Activated CD4-positive, alpha-beta T cell treated with anti-CD3 and anti-CD28 coated beads, Interleukin-2, amount 50 U/mL, for 48 hours (primary cell): ENCODE measurements at regions not wholly inside any gene's neighbourhood (a gene's known extent, or its start where the extent isn't known, plus 50 kb on each side); places are given as distances from the start of the nearest gene placed in this dataset.
"Not testable (repeated sequence)": the region's sequence is repeated elsewhere in the genome, so short reads cannot be mapped to it uniquely, and the experiment has no call there.

Source experiments
- DNase-seq, 2 experiments: peaks; one replicate each; pipeline ENCODE4 v3.0.0-alpha.2; 2020

DNA sequence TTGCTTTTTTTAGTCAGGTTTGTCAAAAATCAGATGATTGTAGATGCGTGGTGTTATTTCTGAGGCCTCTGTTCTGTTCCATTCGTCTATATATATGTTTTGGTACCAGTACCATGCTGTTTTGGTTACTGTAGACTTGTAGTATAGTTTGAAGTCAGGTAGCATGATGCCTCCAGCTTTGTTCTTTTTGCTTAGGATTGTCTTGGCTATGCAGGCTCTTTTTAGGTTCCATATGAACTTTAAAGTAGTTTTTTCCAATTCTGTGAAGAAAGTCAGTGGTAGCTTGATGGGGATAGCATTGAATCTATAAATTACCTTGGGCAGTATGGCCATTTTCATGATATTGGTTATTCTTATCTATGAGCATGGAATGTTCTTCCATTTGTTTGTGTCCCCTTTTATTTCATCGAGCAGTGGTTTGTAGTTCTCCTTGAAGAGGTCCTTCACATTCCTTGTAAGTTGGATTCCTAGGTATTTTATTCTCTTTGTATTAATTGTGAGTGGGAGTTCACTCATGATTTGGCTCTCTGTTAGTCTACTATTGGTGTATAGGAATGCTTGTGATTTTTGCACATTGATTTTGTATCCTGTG lies 70.1 kb upstream of the TOP3B start:
- DNase-seq: not testable (repeated sequence)

DNA sequence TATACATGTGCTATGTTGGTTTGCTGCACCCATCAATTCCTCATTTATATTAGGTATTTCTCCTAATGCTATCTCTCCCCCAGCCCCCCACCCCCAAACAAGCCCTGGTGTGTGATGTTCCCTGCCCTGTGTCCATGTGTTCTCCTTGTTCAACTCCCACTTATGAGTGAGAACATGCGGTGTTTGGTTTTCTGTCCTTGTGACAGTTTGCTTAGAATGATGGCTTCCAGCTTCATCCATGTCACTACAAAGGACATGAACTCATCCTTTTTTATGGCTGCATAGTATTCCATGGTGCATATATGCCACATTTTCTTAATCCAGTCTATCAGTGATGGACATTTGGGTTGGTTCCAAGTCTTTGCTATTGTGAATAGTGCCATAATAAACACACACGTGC lies 68.4 kb upstream of the TOP3B start:
- not testable (repeated sequence) for DNase-seq

DNA sequence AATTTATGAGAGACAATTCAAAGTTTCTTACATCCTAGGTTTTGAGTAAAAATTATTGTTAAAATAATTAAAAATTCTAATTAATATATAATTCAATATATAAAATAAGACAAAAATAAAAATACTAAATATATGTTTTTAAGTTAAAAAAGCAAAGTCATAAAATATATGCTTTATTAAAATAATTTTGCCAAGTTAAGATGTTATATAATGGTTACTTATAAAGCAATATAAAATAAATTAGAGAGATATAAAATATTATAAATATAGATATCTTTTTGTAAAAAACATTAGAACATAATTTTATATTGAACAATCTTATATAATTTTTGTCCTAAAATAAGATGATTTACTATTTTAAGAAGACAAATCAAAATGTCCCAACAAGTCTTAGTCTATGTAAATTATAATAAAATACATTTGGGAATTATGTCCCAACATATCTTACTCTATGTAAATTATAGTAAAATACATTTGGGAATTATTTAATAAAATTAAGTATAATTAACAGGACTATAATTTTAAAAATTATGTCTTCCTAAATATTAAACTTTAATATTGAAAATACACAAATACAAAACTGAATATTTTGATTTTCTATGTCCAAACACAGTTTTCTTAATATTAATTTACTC lies 67.7 kb upstream of the TOP3B start:
- DNase-seq: no peak

GRCh38 chr22:22049684-22050083 lies 67.1 kb upstream of the TOP3B start:
- DNase-seq: no peak

- DNase-seq: no peak
These were observed 66.5 kb upstream of the TOP3B start for GRCh38 chr22:22048981-22049531.

- no peak for DNase-seq
These were observed 65.8 kb upstream of the TOP3B start for GRCh38 chr22:22048318-22048942.

DNA sequence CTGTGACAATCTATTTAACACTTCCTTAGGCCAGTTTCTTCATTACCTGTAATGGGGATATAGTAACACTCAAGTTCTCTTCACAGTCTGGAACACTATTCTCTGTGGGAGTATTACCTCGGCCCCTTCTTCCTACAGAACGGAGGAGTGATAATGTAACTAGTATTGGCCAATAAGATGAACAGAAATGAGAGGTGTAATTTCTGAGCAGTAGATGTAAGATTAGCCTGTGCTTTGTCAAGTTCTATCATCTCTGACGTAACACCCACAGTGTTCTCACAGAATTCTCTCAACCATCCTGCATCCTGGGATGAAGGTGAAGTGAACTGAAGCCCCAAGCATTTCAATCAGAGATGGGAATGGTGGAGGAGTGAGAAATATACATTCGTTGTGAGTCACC lies 65.2 kb upstream of the TOP3B start:
- no peak for DNase-seq

DNA sequence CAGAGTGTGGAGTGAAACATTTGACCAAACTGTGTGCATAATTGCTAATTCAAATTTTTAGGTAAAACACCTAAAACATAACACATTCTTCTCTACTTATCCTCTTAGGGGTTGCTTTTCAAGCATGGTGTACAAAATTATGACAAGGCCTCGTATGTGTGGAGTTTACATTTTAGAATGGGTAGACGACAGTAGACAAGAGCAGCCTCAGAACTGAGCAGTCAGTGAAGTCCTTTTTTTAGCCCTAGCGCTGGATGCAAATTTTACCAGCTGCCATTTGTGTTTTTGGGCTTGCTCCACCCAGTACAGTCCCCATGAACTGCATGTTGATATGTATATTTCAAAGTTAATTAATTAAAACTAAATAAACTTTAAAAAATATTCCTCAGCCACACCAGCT lies 64.7 kb upstream of the TOP3B start:
- DNase-seq: no peak

- DNase-seq: no peak
These were observed 63.8 kb upstream of the TOP3B start for GRCh38 chr22:22046370-22046769.

GRCh38 chr22:22045571-22046335 lies 63.2 kb upstream of the TOP3B start:
- DNase-seq: no peak

DNA sequence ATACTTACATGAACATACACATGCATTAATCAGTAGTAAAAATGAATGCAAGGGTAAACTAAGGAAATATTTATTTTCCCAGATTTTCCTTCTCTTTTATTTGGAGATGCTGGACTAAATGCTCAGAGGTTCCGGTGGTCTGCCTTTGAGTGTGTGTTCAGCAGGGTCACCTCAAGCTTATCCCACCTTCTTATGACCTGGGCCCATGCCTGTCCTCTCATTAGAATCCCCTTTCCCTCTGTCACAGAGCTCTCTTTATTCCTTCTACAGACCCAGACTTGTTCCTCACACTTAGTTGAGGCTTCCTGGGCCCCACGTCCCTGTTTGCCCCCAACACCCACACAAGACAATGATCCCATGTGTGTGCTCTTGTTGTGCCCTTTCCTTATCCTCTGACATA lies 61.6 kb upstream of the TOP3B start:
- no peak for DNase-seq

DNA sequence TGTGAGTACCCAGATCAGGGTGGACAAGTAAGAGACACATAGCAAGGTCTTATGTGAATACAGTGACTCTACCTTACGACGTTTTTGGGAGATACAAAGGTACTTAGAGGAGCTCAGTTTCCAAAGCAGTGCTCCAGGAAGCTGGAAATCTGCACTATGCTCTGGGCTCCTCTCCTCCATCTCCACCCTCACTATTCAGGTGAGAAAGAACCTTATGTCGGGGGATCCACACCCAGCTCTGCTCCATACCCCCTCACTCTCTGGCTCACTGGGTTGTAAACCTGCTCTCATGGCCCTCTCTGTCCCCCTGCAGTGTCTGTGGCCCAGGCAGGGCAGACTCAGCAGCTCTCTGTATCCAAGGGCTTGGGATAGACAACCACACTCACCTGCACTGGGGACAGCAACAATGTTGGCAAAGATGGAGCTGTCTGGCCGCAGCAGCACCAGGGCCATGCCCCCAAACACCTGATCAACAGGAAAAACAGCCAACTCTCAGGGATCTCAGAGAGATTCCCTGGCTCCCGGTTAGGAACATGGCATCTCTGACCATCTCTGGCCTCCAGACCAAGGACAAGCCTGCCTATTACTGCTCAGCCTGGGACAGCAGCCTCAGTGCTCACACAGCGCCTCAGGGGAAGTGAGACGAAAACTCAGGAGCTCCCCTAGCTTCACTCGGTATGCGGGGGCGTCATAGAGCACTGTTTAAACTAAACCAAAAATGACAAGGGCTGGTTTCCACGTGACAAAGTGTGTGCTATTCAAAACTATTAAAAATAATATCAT lies 60.9 kb upstream of the TOP3B start:
- DNase-seq: no peak

DNA sequence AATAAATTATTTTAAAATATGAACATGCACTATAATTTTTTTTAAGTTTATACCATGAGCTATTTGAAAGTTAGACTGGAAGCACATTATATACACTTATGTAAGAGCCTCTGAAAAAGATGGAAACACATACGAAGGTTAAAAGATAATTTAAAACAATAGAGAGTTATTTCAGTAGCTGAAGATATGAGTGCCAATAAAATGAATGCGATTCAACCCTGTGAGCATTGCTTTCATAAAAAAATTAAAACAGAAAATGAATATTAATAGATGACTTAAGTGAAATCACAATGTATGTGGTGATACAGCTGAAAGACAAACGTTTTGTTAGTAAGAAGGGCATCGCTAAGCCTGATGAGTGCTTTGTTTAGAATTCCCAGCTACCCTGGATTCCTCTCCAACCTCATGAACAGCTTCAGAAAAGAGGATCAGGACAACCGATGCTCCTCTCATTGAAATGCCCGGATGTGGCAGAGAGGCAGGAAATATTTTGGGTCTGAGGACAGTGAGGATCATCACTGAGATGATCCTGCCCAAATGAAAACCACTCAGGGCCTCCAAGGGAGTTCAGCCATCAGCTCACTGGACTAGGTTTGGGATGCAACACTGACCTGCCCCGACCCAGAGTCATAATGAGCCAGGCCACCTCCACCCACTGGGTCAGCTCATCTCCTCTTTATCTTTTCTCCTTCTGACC lies 60.2 kb upstream of the TOP3B start:
- DNase-seq: no peak

GRCh38 chr22:22042009-22042408 lies 59.4 kb upstream of the TOP3B start:
- no peak for DNase-seq

DNA sequence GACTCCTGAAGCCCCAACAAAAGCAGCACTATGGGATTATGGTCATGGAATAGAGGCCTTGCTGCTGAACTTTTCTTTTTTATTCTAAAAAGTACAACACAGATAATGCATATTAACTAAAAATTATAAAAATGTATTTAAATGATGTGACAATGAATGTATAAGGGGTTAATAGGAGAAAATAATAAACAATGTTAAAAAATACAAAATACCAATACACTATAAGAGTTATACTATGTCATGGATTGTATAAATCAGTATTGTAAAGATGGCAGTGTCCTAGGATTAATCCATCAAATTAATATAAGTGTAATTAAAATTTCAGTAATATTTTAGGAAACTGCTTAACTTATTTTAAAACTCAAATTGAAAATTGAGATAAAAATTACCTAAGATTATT lies 58.3 kb upstream of the TOP3B start:
- no peak for DNase-seq

DNA sequence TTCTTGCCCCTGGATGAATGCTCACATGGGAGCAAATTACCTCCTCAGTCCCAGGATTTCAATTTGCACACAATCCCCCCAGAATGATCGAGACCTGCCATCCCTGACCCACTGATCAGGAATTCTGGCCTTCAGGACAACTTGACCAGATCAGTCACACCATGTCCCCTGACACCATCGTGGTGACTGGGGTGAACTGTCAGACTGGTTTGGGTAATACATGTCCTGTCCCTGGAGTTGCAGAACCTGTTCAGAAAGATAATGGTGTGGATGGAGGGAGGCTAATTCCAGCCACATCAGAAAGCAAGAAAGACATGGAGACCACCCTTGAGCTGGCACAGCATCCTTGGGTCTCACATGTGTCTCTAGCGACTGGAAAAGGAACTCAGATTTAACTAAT lies 57.9 kb upstream of the TOP3B start:
- DNase-seq: no peak

DNA sequence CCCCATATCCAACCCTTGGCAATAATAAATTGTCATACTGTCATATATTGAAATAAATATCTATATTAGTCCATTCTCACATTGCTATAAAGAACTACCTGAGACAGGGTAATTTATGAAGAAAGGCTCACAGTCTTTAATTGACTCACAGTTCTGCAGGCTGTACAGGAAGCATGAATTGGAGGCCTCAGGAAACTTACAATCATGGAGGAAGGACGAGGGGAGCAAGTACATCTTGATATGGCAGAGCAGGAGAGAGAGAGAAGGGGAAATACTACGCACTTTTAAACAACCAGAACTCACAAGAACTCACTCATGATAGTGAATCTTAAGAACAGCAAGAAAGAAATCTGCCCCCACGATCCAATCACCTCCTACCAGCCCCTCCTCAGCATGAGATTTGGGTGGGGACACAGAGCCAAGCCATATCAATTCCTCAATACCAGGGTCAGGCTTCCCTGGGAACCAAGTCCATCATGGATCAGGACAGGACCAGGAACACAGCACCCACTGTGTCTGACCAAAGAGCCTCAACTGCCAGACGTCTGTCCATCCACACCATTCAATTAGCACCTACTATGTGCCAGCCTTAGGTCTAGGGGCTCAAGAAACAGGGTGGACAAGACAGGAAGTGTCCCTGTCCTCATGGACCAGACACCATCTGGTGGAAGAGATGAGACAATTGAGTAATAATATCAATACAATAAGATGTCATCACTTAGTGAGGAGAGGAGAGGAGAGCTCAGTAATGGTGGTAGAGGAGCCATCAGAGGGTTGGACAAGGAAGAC lies 56.9 kb upstream of the TOP3B start:
- DNase-seq: no peak

- no peak for DNase-seq
These were observed 55.7 kb upstream of the TOP3B start for GRCh38 chr22:22038178-22038880.

- DNase-seq: no peak
These were observed 55.2 kb upstream of the TOP3B start for GRCh38 chr22:22037740-22038139.

DNA sequence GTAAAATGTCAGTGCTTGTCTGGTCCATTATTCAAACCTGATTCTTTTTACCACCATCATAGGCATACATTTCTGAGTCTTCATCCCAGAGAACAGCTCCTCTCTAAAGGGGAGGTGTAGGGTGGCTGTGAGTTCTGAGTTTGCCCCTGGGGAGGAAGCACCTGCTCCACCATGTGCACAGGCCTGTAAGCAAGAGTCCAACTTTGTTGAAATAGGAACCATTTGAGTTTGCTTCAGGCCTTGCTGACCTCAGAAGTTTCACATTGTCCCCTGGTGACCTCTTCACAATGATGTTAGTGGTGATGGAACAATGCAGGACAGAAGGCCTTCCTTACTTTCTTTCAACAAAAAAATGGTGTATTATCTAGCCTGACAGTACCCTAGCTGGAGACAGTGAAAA lies 54.6 kb upstream of the TOP3B start:
- no peak for DNase-seq

- no peak for DNase-seq
These were observed 54.0 kb upstream of the TOP3B start for GRCh38 chr22:22036588-22036987.
